Liver (tissue), 8 donors: ENCODE measurements at regions not wholly inside any gene's neighbourhood (a gene's known extent, or its start where the extent isn't known, plus 50 kb on each side); places are given as distances from the start of the nearest gene placed in this dataset.

Experiments used
- DNase-seq: peaks from one replicate; pipeline ENCODE4 v3.0.0-alpha.2; 2017; ENCODE audit warnings: low spot score
- H3K27ac ChIP-seq, 2 donors: one replicate each; pipeline ENCODE4 v1.7.0; 2013; ENCODE audit warnings: inconsistent platforms in 2 of 2, low read length in 2 of 2, control low read depth in 1 of 2, low read depth in 1 of 2, mild to moderate bottlenecking in 1 of 2
- H3K27me3 ChIP-seq, 4 donors: one replicate each; pipeline versions ENCODE4 v1.6.1 to v1.7.0; 2013; ENCODE audit warnings: low read length in 3 of 4, inconsistent platforms in 1 of 4, mild to moderate bottlenecking in 1 of 4, moderate library complexity in 1 of 4; ENCODE audit not compliant: control insufficient read depth in 4 of 4, insufficient read depth in 4 of 4
- H3K36me3 ChIP-seq, 4 donors: one replicate each; pipeline versions ENCODE4 v1.6.1 to v1.7.0; 2013; ENCODE audit warnings: low read length in 3 of 4, mild to moderate bottlenecking in 3 of 4, low read depth in 1 of 4, moderate library complexity in 1 of 4; ENCODE audit not compliant: control insufficient read depth in 4 of 4, insufficient read depth in 3 of 4
- H3K4me1 ChIP-seq, 4 donors: one replicate each; pipeline versions ENCODE4 v1.6.1 to v1.7.0; 2013; ENCODE audit warnings: low read length in 3 of 4, mild to moderate bottlenecking in 3 of 4, moderate library complexity in 1 of 4; ENCODE audit not compliant: control insufficient read depth in 4 of 4, insufficient read depth in 4 of 4
- H3K4me3 ChIP-seq, 3 donors: one replicate each; pipeline versions ENCODE4 v1.6.1 to v1.7.0; 2013; ENCODE audit warnings: low read length in 3 of 3, control low read depth in 1 of 3, low read depth in 1 of 3, mild to moderate bottlenecking in 1 of 3
- H3K9ac ChIP-seq, 2 donors: one replicate each; pipeline ENCODE4 v1.7.0; 2013; ENCODE audit warnings: low read length in 2 of 2, mild to moderate bottlenecking in 2 of 2, moderate library complexity in 2 of 2, control low read depth in 1 of 2, low read depth in 1 of 2
- H3K9me3 ChIP-seq, 4 donors: one replicate each; pipeline versions ENCODE4 v1.6.1 to v1.7.0; 2013; ENCODE audit warnings: low read length in 3 of 4; ENCODE audit not compliant: control insufficient read depth in 4 of 4
- ATF3 ChIP-seq: IDR thresholded peaks from 2 replicates; pipeline ENCODE4 v1.6.1; 2016; ENCODE audit warnings: antibody characterized with exemption
- CTCF ChIP-seq: fragments of 150-350 bp; IDR thresholded peaks from 2 replicates; pipeline ENCODE4 v1.5.1; 2017; ENCODE audit warnings: improper control_type of control experiment, low read depth, low read length; ENCODE audit not compliant: missing input control
- EGR1 ChIP-seq, 2 donors: IDR thresholded peaks; 2 replicates each; pipeline ENCODE4 v1.6.1; 2016 to 2018; ENCODE audit warnings: antibody characterized with exemption in 2 of 2, low read depth in 2 of 2
- FOXA1 ChIP-seq: IDR thresholded peaks from 2 replicates; pipeline ENCODE4 v1.6.1; 2016; ENCODE audit warnings: antibody characterized with exemption
- FOXA2 ChIP-seq: IDR thresholded peaks from 2 replicates; pipeline ENCODE4 v1.6.1; 2016; ENCODE audit warnings: antibody characterized with exemption
- GABPA ChIP-seq, 2 donors: IDR thresholded peaks in 1 of 2; conservative IDR thresholded peaks in 1 of 2; 2 replicates each; pipeline ENCODE4 v1.6.1; 2016; ENCODE audit warnings: antibody characterized with exemption in 2 of 2, mild to moderate bottlenecking in 1 of 2, moderate library complexity in 1 of 2
- HNF4A ChIP-seq, 2 donors: conservative IDR thresholded peaks; 2 replicates each; pipeline ENCODE4 v1.6.1; 2016; ENCODE audit warnings: antibody characterized with exemption in 2 of 2, mild to moderate bottlenecking in 2 of 2
- HNF4G ChIP-seq: IDR thresholded peaks from 2 replicates; pipeline ENCODE4 v1.6.1; 2016; ENCODE audit warnings: antibody characterized with exemption
- JUND ChIP-seq, 2 donors: IDR thresholded peaks; 2 replicates each; pipeline ENCODE4 v1.6.1; 2016; ENCODE audit warnings: antibody characterized with exemption in 2 of 2
- NR2F2 ChIP-seq: IDR thresholded peaks from 2 replicates; pipeline ENCODE4 v1.6.1; 2016; ENCODE audit warnings: antibody characterized with exemption
- RAD21 ChIP-seq, 2 donors: IDR thresholded peaks; 2 replicates each; pipeline ENCODE4 v1.6.1; 2016; ENCODE audit warnings: antibody characterized with exemption in 2 of 2, mild to moderate bottlenecking in 2 of 2
- REST ChIP-seq: IDR thresholded peaks from 2 replicates; pipeline ENCODE4 v1.6.1; 2016; ENCODE audit warnings: antibody characterized with exemption, mild to moderate bottlenecking
- RXRA ChIP-seq, 2 donors: IDR thresholded peaks; 2 replicates each; pipeline ENCODE4 v1.6.1; 2017 to 2018; ENCODE audit warnings: antibody characterized with exemption in 2 of 2, mild to moderate bottlenecking in 1 of 2
- SP1 ChIP-seq: IDR thresholded peaks from 2 replicates; pipeline ENCODE4 v1.6.1; 2018; ENCODE audit warnings: antibody characterized with exemption, mild to moderate bottlenecking
- TAF1 ChIP-seq: conservative IDR thresholded peaks from 2 replicates; pipeline ENCODE4 v1.6.1; 2016; ENCODE audit warnings: antibody characterized with exemption, mild to moderate bottlenecking
- YY1 ChIP-seq: IDR thresholded peaks from 2 replicates; pipeline ENCODE4 v1.6.1; 2016; ENCODE audit warnings: antibody characterized with exemption, mild to moderate bottlenecking
- ZBTB33 ChIP-seq: IDR thresholded peaks from 2 replicates; pipeline ENCODE4 v1.6.1; 2016; ENCODE audit warnings: antibody characterized with exemption
- WGBS: extraction: QIAGEN DNeasy Blood & Tissue Kit; methylation state at CpG from one replicate; pipeline ENCODE4 v1.1.7; 2013; 5-methylcytosine and 5-hydroxymethylcytosine counted together
- donor health status: healthy.
- donor health status: healthy.
- donor health status: healthy.
- donor health status: healthy.
- donor health status: healthy.

GRCh38 chr3:159244933-159245332, 443.1 kb downstream of the MFSD1 start:
- Histone ChIP-seq H3K27ac (no peak overlapping the region), H3K9ac (no peak overlapping the region), H3K9me3 (no peaks in the 10 kb centered on the region), H3K4me1 (peaks cover 0 to 8% (median 0%) of the 10 kb centered on the region in 4 donors), H3K4me3 (no peak overlapping the region), H3K36me3 (no peaks in the 10 kb centered on the region), H3K27me3 (no peaks in the 10 kb centered on the region)
- TF ChIP-seq CTCF = no peak
- no peak for TF ChIP-seq EGR1 (IDR thresholded peaks at IDR 0.05; ENCODE audit: low read depth in 2 of 2)
- TF ChIP-seq FOXA1 = no peak
- WGBS = 81% methylated on average over 4 of the region's 4 CpGs
- no peak for DNase-seq

- no peak overlapping the region for H3K27ac ChIP-seq
- no peaks in the 10 kb centered on the region for H3K36me3 ChIP-seq
- DNase-seq = no peak
- H3K9ac ChIP-seq = no peak overlapping the region
- H3K4me1 ChIP-seq = peaks cover 0 to 9% (median 0%) of the 10 kb centered on the region in 4 donors
- H3K9me3 ChIP-seq = no peaks in the 10 kb centered on the region
- TF ChIP-seq YY1 = no peak
- TF ChIP-seq RXRA (IDR thresholded peaks at IDR 0.05) = no peak
- no peak for TF ChIP-seq GABPA (IDR thresholded peaks at IDR 0.05 in 1 of 2, conservative IDR thresholded peaks at IDR 0.05 in 1 of 2)
- TF ChIP-seq REST = no peak
- TF ChIP-seq TAF1 = no peak
- TF ChIP-seq SP1 = no peak
- no peak for TF ChIP-seq FOXA1
- no peak for TF ChIP-seq HNF4A (conservative IDR thresholded peaks at IDR 0.05)
- TF ChIP-seq HNF4G = no peak
- H3K4me3 ChIP-seq = no peak overlapping the region
- no peaks in the 10 kb centered on the region for H3K27me3 ChIP-seq
Measured at GRCh38 chr3:159245871-159246270, 444.0 kb downstream of the MFSD1 start.

DNA sequence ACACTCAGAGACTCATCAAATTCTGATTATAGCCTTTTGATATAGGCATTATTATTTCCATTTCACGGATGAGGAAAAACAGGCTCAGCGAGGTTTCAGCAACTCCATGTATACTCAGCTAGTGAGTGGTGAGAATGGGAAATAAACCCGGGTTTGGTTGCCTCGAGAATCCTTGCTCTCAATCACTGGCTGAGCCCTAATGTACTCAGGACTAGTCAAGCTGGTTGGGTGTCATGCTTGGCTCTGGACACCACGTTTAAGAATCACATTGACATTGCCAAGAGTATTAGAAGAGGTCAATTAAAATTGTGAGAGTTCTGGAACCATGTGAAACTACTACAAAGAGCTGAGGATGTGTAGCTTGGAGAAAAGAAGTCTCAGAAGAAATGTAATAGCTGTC, 444.5 kb downstream of the MFSD1 start:
- DNase-seq = no peak
- Histone ChIP-seq H3K27ac (no peak overlapping the region), H3K4me1 (peaks cover 0 to 9% (median 0%) of the 10 kb centered on the region in 4 donors), H3K27me3 (no peaks in the 10 kb centered on the region), H3K36me3 (no peaks in the 10 kb centered on the region), H3K9ac (no peak overlapping the region), H3K9me3 (no peaks in the 10 kb centered on the region), H3K4me3 (no peak overlapping the region)
- 80% methylated on average over 5 of the region's 5 CpGs for WGBS
- TF ChIP-seq REST (no peak), HNF4G (no peak), YY1 (no peak), SP1 (no peak), EGR1 (IDR thresholded peaks at IDR 0.05; ENCODE audit: low read depth in 2 of 2) (no peak), HNF4A (conservative IDR thresholded peaks at IDR 0.05) (no peak), RXRA (IDR thresholded peaks at IDR 0.05) (no peak), JUND (IDR thresholded peaks at IDR 0.05) (no peak), ATF3 (no peak), FOXA2 (no peak), TAF1 (no peak), NR2F2 (no peak), RAD21 (IDR thresholded peaks at IDR 0.05) (no peak), ZBTB33 (no peak)
